Cardiac muscle cell (in vitro differentiated cells and primary cell): ENCODE measurements at regions not wholly inside any gene's neighbourhood (a gene's known extent, or its start where the extent isn't known, plus 50 kb on each side); places are given as distances from the start of the nearest gene placed in this dataset.

Source experiments
- DNase-seq, 2 donors: peaks; one replicate each; pipeline versions ENCODE4 v3.0.0 to v3.0.0-alpha.2; 2010 to 2017; ENCODE audit warnings: low read depth in 1 of 2, low spot score in 1 of 2
- H3K27ac ChIP-seq: fragments of 200-600 bp; sonication (generic); 2 replicates; pipeline ENCODE4 v1.5.1; 2016
- H3K27me3 ChIP-seq: fragments of 200-600 bp; sonication (generic); 2 replicates; pipeline ENCODE4 v1.6.0; 2016; ENCODE audit warnings: control low read depth
- H3K36me3 ChIP-seq: fragments of 200-600 bp; sonication (generic); 2 replicates; pipeline ENCODE4 v1.5.1; 2016; ENCODE audit warnings: control low read depth
- H3K4me1 ChIP-seq: fragments of 200-600 bp; sonication (generic); 2 replicates; pipeline ENCODE4 v1.8.1; 2017; ENCODE audit warnings: low read depth, mild to moderate bottlenecking, mixed run types
- H3K4me3 ChIP-seq: fragments of 200-600 bp; sonication (generic); 2 replicates; pipeline ENCODE4 v1.5.1; 2016; ENCODE audit warnings: mild to moderate bottlenecking
- H3K9me3 ChIP-seq: fragments of 200-600 bp; sonication (generic); 2 replicates; pipeline ENCODE4 v1.5.1; 2017; ENCODE audit warnings: low read depth, mild to moderate bottlenecking, control low read depth
- TF ChIP-seq, protein P1 (sequence below): IDR thresholded peaks from 2 replicates; pipeline ENCODE4 v1.5.1; 2012; ENCODE audit warnings: low read depth, mild to moderate bottlenecking, low read length

DNA sequence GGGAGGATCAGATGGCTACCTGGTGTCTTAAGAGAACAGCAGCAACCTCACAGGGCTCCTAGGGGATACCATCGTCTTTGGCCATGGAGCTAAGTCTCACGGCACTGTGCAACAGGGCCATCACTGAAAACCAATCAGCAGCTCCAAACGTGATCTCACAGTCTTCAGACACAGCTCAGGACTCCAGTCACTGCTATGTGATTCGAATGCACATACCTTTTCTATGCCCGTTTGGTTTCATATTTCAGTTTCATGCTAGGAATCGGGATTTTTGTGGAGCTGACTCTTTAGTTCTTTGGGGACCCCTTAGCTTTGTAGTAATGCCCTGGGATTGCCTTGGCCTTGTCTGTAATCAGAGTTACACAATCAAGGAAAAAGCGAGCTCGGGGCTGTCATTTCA lies 162.8 kb upstream of the CDH11 start:
- Histone ChIP-seq H3K27me3 (no peaks in the 10 kb centered on the region), H3K4me1 (peaks cover 46% of the 10 kb centered on the region), H3K36me3 (no peaks in the 10 kb centered on the region), H3K4me3 (no peak overlapping the region), H3K9me3 (no peaks in the 10 kb centered on the region), H3K27ac (no peak overlapping the region)
- DNase-seq: no peak
- TF ChIP-seq, protein P1, sequence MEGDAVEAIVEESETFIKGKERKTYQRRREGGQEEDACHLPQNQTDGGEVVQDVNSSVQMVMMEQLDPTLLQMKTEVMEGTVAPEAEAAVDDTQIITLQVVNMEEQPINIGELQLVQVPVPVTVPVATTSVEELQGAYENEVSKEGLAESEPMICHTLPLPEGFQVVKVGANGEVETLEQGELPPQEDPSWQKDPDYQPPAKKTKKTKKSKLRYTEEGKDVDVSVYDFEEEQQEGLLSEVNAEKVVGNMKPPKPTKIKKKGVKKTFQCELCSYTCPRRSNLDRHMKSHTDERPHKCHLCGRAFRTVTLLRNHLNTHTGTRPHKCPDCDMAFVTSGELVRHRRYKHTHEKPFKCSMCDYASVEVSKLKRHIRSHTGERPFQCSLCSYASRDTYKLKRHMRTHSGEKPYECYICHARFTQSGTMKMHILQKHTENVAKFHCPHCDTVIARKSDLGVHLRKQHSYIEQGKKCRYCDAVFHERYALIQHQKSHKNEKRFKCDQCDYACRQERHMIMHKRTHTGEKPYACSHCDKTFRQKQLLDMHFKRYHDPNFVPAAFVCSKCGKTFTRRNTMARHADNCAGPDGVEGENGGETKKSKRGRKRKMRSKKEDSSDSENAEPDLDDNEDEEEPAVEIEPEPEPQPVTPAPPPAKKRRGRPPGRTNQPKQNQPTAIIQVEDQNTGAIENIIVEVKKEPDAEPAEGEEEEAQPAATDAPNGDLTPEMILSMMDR: no peak

DNA sequence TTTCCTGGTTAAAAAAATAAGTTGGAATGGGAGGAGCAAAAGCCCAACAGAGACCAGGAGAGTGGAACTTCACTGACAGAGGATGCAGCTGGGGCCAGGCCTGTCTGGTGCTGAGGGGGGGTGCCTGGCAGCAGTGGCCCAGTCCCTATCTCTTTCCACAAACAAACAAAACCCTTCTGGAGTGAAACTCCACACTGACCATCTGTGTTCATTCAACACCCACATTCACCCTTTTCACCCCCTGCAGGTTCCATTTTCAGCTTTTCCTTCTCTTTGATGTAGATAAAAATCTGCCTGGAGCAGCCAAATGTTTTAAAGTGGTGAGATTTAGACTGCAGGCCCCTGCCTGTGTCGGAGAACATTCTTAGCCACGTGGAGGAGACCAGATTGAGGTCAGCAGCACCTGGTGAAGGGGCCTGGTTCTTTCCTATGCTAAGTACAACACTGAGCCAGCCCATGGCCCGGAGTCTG lies 161.4 kb upstream of the CDH11 start:
- Histone ChIP-seq H3K9me3 (no peaks in the 10 kb centered on the region), H3K36me3 (no peaks in the 10 kb centered on the region), H3K4me3 (no peak overlapping the region), H3K27me3 (no peaks in the 10 kb centered on the region), H3K4me1 (peaks cover 46% of the 10 kb centered on the region), H3K27ac (peak overlapping the region; percentile 56)
- TF ChIP-seq, protein P1: no peak
- peak; percentile 14 to 52 for DNase-seq

DNA sequence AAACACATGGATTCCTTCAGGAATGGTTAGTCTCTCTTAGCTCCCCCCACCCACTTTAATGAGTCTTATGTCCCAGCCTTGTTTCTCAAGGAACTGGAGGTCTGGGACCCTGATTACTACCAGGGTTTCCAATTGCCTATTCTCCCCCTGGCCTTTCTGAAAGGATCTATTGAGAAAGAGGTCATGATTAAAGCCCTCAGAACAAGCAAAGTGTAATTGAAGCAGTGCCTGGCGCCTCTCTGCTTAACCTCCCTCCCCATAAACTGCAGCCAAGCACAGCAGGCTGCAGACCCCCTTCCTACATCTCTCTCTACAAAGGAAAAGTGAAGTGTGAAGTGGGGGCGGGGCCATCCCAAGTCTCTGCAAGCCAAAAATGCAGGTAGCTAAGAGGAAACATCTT lies 159.7 kb upstream of the CDH11 start:
- H3K9me3 ChIP-seq: no peaks in the 10 kb centered on the region
- H3K4me3 ChIP-seq: no peak overlapping the region
- H3K27me3 ChIP-seq: no peaks in the 10 kb centered on the region
- no peak for DNase-seq
- H3K4me1 ChIP-seq: peaks cover 46% of the 10 kb centered on the region
- TF ChIP-seq, protein P1: no peak
- H3K36me3 ChIP-seq: no peaks in the 10 kb centered on the region
- no peak overlapping the region for H3K27ac ChIP-seq

DNA sequence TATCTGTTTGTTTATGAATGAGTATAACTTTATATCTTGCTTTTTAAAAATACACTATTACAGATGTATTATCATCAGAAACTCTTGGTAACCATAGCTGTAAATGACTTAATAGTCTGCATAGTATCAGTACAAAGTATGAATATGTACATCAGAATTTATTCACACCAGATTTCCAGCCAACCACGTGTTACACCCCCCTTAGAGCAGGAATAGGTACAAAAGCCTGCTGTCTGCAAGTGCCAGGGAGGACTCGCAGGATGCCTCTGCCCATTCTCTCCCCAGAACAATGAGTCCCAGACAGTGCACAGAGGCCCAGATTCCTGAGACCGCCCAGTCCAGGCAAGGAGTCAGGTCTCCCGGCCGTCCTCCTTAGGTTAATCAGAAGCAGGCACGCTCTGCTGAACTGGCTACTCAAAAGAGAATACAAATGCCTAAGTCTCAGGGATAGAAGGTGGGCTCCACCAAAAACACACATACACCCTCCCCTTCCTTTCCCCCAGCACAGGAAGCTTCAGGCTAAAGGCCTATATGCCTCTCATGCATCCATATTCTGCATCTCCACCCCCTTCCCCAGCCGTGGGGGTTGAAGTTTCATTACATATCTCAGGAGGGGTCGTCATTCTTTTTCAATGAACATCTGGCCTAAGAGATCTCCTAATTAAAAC lies 159.1 kb upstream of the CDH11 start:
- H3K27ac ChIP-seq: no peak overlapping the region
- no peaks in the 10 kb centered on the region for H3K27me3 ChIP-seq
- H3K4me1 ChIP-seq: peaks cover 46% of the 10 kb centered on the region
- H3K4me3 ChIP-seq: no peak overlapping the region
- H3K36me3 ChIP-seq: no peaks in the 10 kb centered on the region
- TF ChIP-seq, protein P1: no peak
- DNase-seq: no peak
- no peaks in the 10 kb centered on the region for H3K9me3 ChIP-seq

DNA sequence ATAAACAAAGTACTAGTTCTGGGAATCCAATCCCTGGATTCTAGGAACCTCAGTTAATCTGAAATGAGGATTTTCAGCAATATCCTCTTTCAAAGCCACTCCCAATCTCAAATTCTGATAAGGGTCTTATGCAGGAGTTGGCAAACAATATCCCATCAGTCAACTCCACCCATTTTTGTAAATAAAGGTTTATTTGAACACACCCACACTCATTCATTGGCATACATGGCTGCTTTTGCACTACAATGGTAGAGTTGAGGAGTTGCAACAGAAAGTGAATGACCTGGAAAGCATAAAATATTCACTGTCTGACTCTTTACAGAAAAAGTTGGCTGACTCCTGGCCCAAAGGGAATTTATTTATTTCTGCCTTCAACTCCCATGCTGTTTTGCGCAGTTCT lies 157.7 kb upstream of the CDH11 start:
- Histone ChIP-seq H3K4me1 (peaks cover 32% of the 10 kb centered on the region), H3K4me3 (no peak overlapping the region), H3K9me3 (no peaks in the 10 kb centered on the region), H3K27ac (no peak overlapping the region), H3K27me3 (no peaks in the 10 kb centered on the region), H3K36me3 (no peaks in the 10 kb centered on the region)
- no peak for DNase-seq
- TF ChIP-seq, protein P1: no peak
